NCI-H1048 (cell line): ENCODE measurements at regions not wholly inside any gene's neighbourhood (a gene's known extent, or its start where the extent isn't known, plus 50 kb on each side); places are given as distances from the start of the nearest gene placed in this dataset.

ENCODE experiments used
- DNase-seq: peaks from one replicate; lab custom pipeline; 2025; lab: John Stamatoyannopoulos, UW

DNA sequence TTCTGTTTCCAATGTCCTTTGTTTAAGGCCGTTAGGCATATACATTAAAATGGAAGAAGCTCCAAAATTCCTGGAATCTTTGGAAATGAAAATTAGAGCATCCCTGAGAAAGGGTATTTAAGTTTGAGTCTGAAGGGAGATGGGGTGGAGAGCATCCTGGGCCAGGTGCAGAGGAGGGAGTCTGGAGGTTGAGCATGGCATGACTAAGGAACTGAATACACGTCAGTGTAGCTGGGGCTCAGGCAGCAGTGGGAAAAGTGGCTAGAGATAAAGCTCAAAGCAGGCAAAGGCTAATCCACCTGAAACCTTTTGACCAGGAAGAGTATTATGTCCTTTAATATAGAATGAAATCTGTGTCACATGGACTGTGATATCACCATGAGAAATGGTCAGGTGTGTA is 669.0 kb upstream of the RBFOX1 start:
- no peak for DNase-seq

- DNase-seq, result no peak
Measured at GRCh38 chr16:6656760-6657159, 675.9 kb upstream of the RBFOX1 start.

- DNase-seq, result no peak
Measured at GRCh38 chr16:6646891-6647290, 685.8 kb upstream of the RBFOX1 start.

GRCh38 chr16:6645768-6646568 is 686.7 kb upstream of the RBFOX1 start:
- DNase-seq, result no peak

DNA sequence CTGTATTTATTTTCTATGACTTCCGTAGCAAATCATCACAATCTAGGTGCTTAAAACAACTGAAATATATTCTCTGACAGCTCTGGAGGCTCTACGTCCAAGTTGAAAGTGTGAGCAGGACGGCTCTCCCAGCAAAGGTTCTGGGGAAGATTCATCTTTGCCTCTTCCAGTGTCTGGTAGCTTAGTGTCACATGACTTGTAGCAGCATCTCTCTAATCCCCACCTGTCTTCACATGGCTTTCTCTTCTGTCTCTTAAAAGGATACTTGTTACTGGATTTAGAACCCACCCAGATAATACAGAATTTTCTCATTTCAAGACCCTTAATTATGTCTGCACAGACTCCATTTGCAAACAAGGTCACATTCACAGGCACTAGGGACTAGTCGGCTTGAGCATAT is 687.7 kb upstream of the RBFOX1 start:
- no peak for DNase-seq

DNA sequence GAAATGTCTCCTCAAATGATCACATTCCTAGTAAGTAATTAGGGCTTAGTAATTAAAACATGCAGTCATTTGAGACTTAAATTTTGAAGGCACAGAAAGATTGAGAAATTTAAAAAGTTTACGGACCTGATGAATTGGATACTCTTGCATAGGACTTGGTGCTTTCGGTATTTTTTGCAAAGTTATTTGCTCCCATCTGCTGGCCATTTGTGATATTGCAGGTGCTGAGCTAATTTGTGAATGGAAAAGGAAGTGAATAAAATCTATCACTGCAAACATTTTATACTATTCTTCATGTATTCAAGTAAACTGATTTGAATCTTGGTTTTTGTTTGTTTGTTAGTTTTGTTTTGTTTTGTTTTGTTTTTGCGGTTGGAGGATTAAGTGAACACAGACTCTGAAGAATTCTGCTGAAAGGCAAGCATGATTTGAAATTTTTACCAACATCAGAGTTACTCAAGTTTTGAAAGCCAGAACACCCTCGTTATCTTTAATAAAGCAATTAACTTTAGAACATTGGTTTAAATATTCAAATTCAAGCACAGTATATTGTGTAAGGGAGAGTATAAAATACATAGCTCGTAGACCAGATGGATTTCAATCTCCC is 689.5 kb upstream of the RBFOX1 start:
- DNase-seq, result no peak

DNA sequence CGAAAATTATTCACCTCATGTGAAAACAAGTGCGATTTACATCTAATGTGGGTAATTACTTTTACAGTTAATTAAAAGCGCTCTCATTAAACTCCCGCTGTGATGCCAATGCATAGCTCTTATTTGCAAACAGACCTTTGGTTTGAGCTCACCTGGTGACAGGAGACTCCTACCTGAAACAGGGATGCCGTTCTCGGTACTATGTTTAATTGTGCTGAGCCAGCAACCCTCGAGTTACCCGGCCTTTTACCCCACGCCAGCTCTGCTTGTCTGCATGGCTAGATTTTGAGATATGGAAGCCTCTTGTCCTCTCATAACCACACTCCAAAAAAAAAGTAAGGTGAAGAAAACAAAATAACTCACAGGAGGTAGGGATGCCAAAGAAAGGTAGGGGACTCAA is 690.4 kb upstream of the RBFOX1 start:
- DNase-seq, result no peak

GRCh38 chr16:6641091-6641490 is 691.6 kb upstream of the RBFOX1 start:
- no peak for DNase-seq

DNA sequence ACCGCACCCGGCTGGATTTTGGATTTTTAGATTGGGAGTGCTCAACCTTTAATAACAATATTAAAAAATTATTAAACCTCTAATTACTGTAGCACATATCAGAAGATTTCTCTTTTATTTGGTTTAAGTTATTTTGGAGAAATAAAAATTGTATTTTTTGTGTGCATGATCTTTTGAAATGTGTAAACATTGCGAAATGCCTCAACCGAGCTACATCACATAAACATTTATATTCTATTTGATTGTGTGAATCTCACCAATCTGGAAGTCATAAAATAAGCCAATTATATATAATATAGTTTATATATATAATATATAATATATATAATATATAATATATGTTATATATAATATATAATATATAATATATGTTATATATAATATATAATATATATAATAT is 696.2 kb upstream of the RBFOX1 start:
- DNase-seq, result no peak

- DNase-seq, result no peak
Measured at GRCh38 chr16:6634151-6634550, 698.5 kb upstream of the RBFOX1 start.

- no peak for DNase-seq
Measured at GRCh38 chr16:6633456-6633855, 699.2 kb upstream of the RBFOX1 start.

GRCh38 chr16:6629110-6629509 is 703.5 kb upstream of the RBFOX1 start:
- no peak for DNase-seq

DNA sequence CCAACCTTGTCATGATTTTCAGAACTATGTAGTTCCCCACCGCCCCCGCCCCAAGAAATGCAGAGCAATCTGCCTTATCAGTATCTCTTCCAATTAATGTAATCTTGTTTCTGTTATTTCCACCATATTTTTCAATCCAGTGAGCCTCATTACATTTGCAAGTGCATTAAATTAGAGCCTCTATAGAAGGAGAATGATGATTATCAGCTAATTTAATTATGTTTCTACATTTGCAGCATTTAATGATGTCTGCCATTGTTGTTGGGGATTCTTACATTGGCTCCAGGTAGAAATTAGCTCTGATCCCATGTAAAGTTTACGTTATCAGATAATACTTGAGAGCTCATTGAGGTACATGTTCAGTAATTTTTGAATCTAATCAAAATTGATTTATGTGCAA is 707.0 kb upstream of the RBFOX1 start:
- no peak for DNase-seq

- DNase-seq, result no peak
Measured at GRCh38 chr16:6618874-6619273, 713.8 kb upstream of the RBFOX1 start.

- DNase-seq, result no peak
Measured at GRCh38 chr16:6616746-6617145, 715.9 kb upstream of the RBFOX1 start.

DNA sequence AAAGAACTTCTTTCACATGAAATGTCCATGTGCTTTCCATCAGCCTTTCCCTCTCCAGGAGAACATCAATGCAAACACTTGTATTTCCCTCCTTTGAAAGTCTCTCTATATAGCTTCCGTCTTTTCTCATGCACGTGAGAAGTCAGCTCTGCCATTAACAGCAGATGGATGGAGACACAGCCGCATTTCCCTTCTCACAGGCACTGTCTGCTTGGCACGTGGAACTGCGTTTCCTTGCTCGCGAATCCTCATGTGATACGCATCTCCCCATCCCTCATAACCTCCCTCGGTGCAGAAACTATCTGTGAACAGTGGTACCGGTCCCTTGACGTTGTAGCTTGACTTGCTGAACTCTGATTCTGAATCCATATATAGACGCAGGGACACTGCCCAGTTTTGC is 717.0 kb upstream of the RBFOX1 start:
- DNase-seq, result no peak

- no peak for DNase-seq
Measured at GRCh38 chr16:6611535-6611934, 721.1 kb upstream of the RBFOX1 start.

- no peak for DNase-seq
Measured at GRCh38 chr16:6605490-6605889, 727.2 kb upstream of the RBFOX1 start.

GRCh38 chr16:6603780-6604325 is 728.8 kb upstream of the RBFOX1 start:
- DNase-seq, result no peak

- DNase-seq, result no peak
Measured at GRCh38 chr16:6602405-6602804, 730.2 kb upstream of the RBFOX1 start.

DNA sequence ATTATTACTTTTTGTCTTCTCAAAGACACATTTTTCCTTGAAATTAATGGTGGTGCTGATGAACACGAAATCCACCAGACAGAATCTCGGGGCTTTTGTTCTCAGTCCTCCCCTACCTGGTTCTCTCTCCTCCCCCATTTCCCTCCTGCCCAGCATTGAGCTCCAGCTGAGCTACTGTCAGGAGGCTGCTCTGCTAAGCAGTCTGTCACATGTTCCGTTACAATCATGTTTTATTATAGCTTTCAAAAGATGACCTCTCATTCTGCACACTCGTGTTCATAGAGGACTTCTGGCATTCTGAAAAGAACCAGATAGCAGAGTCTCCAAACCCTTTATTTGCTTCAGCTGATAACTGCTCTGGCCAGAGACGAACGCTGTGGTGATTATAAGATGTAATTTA is 732.5 kb upstream of the RBFOX1 start:
- DNase-seq, result no peak

- no peak for DNase-seq
Measured at GRCh38 chr16:6593799-6594198, 738.8 kb upstream of the RBFOX1 start.

DNA sequence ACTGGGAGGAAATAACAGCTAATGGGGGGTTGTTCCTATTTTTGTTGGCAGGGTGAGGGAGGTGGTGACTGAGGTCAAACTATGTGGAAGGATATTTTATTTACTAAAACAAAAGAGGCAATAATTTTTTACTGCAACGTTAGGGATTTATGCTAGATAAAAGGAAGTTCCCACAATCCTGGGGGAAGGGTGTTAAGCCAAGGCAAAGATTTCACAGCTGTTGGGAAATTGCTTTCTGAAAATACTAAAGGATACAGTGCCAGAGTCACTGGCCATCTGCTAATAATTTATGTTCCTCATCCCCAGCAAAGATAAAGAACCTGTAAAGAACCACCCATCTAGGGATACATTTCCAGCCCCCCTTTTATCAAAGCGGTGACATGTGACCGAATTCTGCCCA is 756.0 kb upstream of the RBFOX1 start:
- no peak for DNase-seq

DNA sequence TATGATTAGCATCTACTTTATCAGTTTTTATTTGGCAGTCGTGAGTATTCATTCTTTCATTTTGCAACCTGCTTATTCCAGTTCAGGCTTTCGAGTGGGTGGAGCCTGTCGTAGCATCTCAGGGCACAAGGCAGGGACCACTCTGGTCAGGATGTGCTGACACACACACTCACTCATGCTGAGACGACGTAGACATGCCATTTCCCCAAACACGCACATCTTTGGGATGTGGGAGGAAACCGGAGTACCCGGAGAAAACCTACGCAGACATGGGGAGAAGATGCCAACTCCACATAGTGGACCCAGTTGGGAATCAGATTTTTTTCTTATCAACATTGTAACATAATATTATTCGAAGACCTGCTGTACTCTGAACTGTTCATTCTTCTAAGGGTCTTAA is 756.5 kb upstream of the RBFOX1 start:
- no peak for DNase-seq
